Transverse colon (tissue), 4 donors: ENCODE measurements at regions not wholly inside any gene's neighbourhood (a gene's known extent, or its start where the extent isn't known, plus 50 kb on each side); places are given as distances from the start of the nearest gene placed in this dataset.

Experiments used
- CTCF ChIP-seq, 5 experiments: fragments of 200-600 bp in 3 of 5; fragments of 450-650 bp in 2 of 5; sonication (generic) in 3 of 5; IDR thresholded peaks; 1 replicate in 2 of 5; 2 replicates in 3 of 5; pipeline ENCODE4 v1.5.1; 2016 to 2017; ENCODE audit warnings: antibody characterized with exemption in 5 of 5, inconsistent platforms in 3 of 5, mild to moderate bottlenecking in 2 of 5, moderate library complexity in 1 of 5
- EP300 ChIP-seq: sonication (generic); formaldehyde crosslinking; IDR thresholded peaks from one replicate; pipeline ENCODE4 v1.6.1; 2017; ENCODE audit warnings: antibody characterized with exemption, low read depth
- POLR2AphosphoS5 ChIP-seq, 3 donors: sonication (generic); formaldehyde crosslinking; IDR thresholded peaks; one replicate each; pipeline ENCODE4 v1.6.1; 2016; ENCODE audit warnings: antibody characterized with exemption in 3 of 3

GRCh38 chrX:36609616-36610585, 398.3 kb upstream of the FAM47C start:
- TF ChIP-seq CTCF (IDR thresholded peaks at IDR 0.05) (no peak), POLR2AphosphoS5 (IDR thresholded peaks at IDR 0.05) (no peak), EP300 (no peak)
